Anterior cingulate cortex (tissue), 58 donors: ENCODE measurements at regions not wholly inside any gene's neighbourhood (a gene's known extent, or its start where the extent isn't known, plus 50 kb on each side); places are given as distances from the start of the nearest gene placed in this dataset.

Experiments
- DNase-seq, 58 donors: peaks; one replicate each; lab custom pipeline; 2025; lab: John Stamatoyannopoulos, UW

GRCh38 chr18:46262856-46263255, 158.7 kb downstream of the HAUS1 start:
- no peak for DNase-seq

- DNase-seq: no peak
Measured at GRCh38 chr18:46264255-46264654, 160.1 kb downstream of the HAUS1 start.

GRCh38 chr18:46265196-46266156, 161.3 kb downstream of the HAUS1 start:
- no peak for DNase-seq

- DNase-seq: no peak
Measured at GRCh38 chr18:46266473-46266872, 162.3 kb downstream of the HAUS1 start.

GRCh38 chr18:46268671-46269070, 164.5 kb downstream of the HAUS1 start:
- DNase-seq: no peak

- DNase-seq: no peak
Measured at GRCh38 chr18:46269275-46269674, 165.1 kb downstream of the HAUS1 start.

- DNase-seq: no peak
Measured at GRCh38 chr18:46271488-46271887, 167.3 kb downstream of the HAUS1 start.

- DNase-seq: no peak
Measured at GRCh38 chr18:46273861-46274260, 169.7 kb downstream of the HAUS1 start.

GRCh38 chr18:46274266-46274665, 170.1 kb downstream of the HAUS1 start:
- DNase-seq: no peak

GRCh38 chr18:46275370-46275769, 171.2 kb downstream of the HAUS1 start:
- no peak for DNase-seq

- DNase-seq: no peak
Measured at GRCh38 chr18:46276748-46277147, 172.6 kb downstream of the HAUS1 start.

- no peak for DNase-seq
Measured at GRCh38 chr18:46278481-46279465, 174.6 kb downstream of the HAUS1 start.

- no peak for DNase-seq
Measured at GRCh38 chr18:46279673-46280072, 175.5 kb downstream of the HAUS1 start.

- peak in 51 of 58 donors; percentile 3 to 75 (median 35) for DNase-seq
Measured at GRCh38 chr18:46281185-46282176, 177.3 kb downstream of the HAUS1 start.

GRCh38 chr18:46282177-46282570, 178.0 kb downstream of the HAUS1 start:
- peak in 1 of 58 donors; percentile 8 for DNase-seq

- no peak for DNase-seq
Measured at GRCh38 chr18:46282646-46283045, 178.5 kb downstream of the HAUS1 start.

GRCh38 chr18:46283268-46283667, 179.1 kb downstream of the HAUS1 start:
- DNase-seq: peak in 12 of 58 donors; percentile 3 to 54 (median 14)

GRCh38 chr18:46283895-46284295, 179.7 kb downstream of the HAUS1 start:
- DNase-seq: no peak

GRCh38 chr18:46289463-46289862, 185.3 kb downstream of the HAUS1 start:
- DNase-seq: no peak

GRCh38 chr18:46289931-46290330, 185.7 kb downstream of the HAUS1 start:
- DNase-seq: no peak
